ENCODE measurements at regions not wholly inside any gene's neighbourhood (a gene's known extent, or its start where the extent isn't known, plus 50 kb on each side); places are given as distances from the start of the nearest gene placed in this dataset.

DNA sequence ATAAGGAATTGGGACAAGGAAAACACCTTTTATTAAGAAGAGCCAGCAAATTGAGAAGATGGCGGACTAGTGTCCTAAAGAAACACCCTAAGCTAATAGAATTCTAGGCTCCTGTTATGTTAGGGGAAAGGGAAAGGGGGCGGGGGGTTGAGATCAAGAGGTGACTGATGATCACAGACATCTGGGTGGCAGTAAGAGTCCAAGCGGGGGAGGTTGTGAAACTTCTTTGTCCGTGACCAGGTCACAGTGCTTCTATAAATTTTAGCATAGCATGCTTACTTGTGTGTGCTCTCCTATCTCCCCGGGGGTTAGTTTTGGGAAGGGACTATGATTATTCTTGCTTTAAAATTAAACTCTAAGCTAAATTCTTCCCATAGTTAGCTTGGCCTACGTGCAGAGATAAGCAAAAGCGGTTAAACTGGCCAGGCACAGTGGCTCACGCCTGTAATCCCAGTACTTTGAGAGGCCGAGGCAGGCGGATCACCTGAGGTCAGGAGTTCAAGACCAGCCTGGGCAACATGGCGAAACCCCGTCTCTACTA is 262.1 kb downstream of the SKIDA1 start:
- Histone ChIP-seq H3K36me3 (ENCODE audit: insufficient read depth, low read depth, low read length) (no peaks in the 10 kb centered on the region), H3K4me3 (ENCODE audit: low read length) (no peak overlapping the region), H3K9me3 (ENCODE audit: insufficient read depth, low read depth, low read length) (no peaks in the 10 kb centered on the region), H3K4me1 (ENCODE audit: insufficient read depth, low read length) (no peaks in the 10 kb centered on the region), H3K27me3 (ENCODE audit: insufficient read depth, low read length) (no peaks in the 10 kb centered on the region), H3K9ac (ENCODE audit: low read depth, low read length) (no peak overlapping the region), H3K27ac (ENCODE audit: low read length) (no peak overlapping the region)

- Histone ChIP-seq H3K4me3 (ENCODE audit: low read length) (no peak overlapping the region), H3K27me3 (ENCODE audit: insufficient read depth, low read length) (no peaks in the 10 kb centered on the region), H3K27ac (ENCODE audit: low read length) (no peak overlapping the region), H3K9ac (ENCODE audit: low read depth, low read length) (no peak overlapping the region), H3K4me1 (ENCODE audit: insufficient read depth, low read length) (no peaks in the 10 kb centered on the region), H3K36me3 (ENCODE audit: insufficient read depth, low read depth, low read length) (no peaks in the 10 kb centered on the region), H3K9me3 (ENCODE audit: insufficient read depth, low read depth, low read length) (no peaks in the 10 kb centered on the region)
These were observed 263.6 kb downstream of the SKIDA1 start for GRCh38 chr10:21261842-21262294.

- no peak overlapping the region for H3K9ac ChIP-seq (ENCODE audit: low read depth, low read length)
- H3K9me3 ChIP-seq (ENCODE audit: insufficient read depth, low read depth, low read length), result no peaks in the 10 kb centered on the region
- no peaks in the 10 kb centered on the region for H3K36me3 ChIP-seq (ENCODE audit: insufficient read depth, low read depth, low read length)
- no peak overlapping the region for H3K4me3 ChIP-seq (ENCODE audit: low read length)
- no peaks in the 10 kb centered on the region for H3K4me1 ChIP-seq (ENCODE audit: insufficient read depth, low read length)
- H3K27me3 ChIP-seq (ENCODE audit: insufficient read depth, low read length), result no peaks in the 10 kb centered on the region
- no peak overlapping the region for H3K27ac ChIP-seq (ENCODE audit: low read length)
These were observed 264.9 kb downstream of the SKIDA1 start for GRCh38 chr10:21260506-21261149.

GRCh38 chr10:21260066-21260465 is 265.4 kb downstream of the SKIDA1 start:
- H3K9ac ChIP-seq (ENCODE audit: low read depth, low read length), result no peak overlapping the region

DNA sequence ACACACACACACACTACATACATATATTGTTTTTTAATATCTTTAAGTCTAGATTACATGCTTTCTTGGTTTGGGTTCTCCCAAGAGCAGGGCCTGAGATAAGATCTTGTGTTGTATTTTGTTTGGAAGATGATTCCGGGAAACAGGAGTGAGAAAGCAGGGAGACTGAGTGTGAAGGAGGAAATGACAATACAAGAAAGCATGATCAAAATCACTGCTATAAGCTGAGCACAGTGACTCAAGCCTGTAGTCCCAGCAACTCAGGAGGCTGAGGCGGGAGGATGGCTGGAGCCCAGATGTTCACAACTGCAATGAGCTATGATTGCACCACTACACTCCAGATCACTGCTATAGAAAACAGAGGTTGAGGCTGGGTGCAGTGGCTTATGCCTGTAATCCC is 267.6 kb downstream of the SKIDA1 start:
- Histone ChIP-seq H3K9me3 (ENCODE audit: insufficient read depth, low read depth, low read length) (no peaks in the 10 kb centered on the region), H3K4me1 (ENCODE audit: insufficient read depth, low read length) (no peaks in the 10 kb centered on the region), H3K9ac (ENCODE audit: low read depth, low read length) (no peak overlapping the region), H3K4me3 (ENCODE audit: low read length) (no peak overlapping the region), H3K36me3 (ENCODE audit: insufficient read depth, low read depth, low read length) (no peaks in the 10 kb centered on the region), H3K27ac (ENCODE audit: low read length) (no peak overlapping the region), H3K27me3 (ENCODE audit: insufficient read depth, low read length) (no peaks in the 10 kb centered on the region)

More at GRCh38 chr10:21260066-21260465, 265.4 kb downstream of the SKIDA1 start:
- no peaks in the 10 kb centered on the region for H3K9me3 ChIP-seq (ENCODE audit: insufficient read depth, low read depth, low read length)
- no peaks in the 10 kb centered on the region for H3K4me1 ChIP-seq (ENCODE audit: insufficient read depth, low read length)
- H3K27me3 ChIP-seq (ENCODE audit: insufficient read depth, low read length), result no peaks in the 10 kb centered on the region
- no peaks in the 10 kb centered on the region for H3K36me3 ChIP-seq (ENCODE audit: insufficient read depth, low read depth, low read length)
- no peak overlapping the region for H3K27ac ChIP-seq (ENCODE audit: low read length)
- no peak overlapping the region for H3K4me3 ChIP-seq (ENCODE audit: low read length)

- H3K9ac ChIP-seq (ENCODE audit: low read depth, low read length), result no peak overlapping the region
- no peaks in the 10 kb centered on the region for H3K27me3 ChIP-seq (ENCODE audit: insufficient read depth, low read length)
- H3K4me3 ChIP-seq (ENCODE audit: low read length), result no peak overlapping the region
- no peaks in the 10 kb centered on the region for H3K36me3 ChIP-seq (ENCODE audit: insufficient read depth, low read depth, low read length)
- no peaks in the 10 kb centered on the region for H3K9me3 ChIP-seq (ENCODE audit: insufficient read depth, low read depth, low read length)
- H3K27ac ChIP-seq (ENCODE audit: low read length), result no peak overlapping the region
- H3K4me1 ChIP-seq (ENCODE audit: insufficient read depth, low read length), result no peaks in the 10 kb centered on the region
These were observed 268.3 kb downstream of the SKIDA1 start for GRCh38 chr10:21257191-21257590.

GRCh38 chr10:21249435-21249834 is 276.0 kb downstream of the SKIDA1 start:
- no peaks in the 10 kb centered on the region for H3K4me1 ChIP-seq (ENCODE audit: insufficient read depth, low read length)
- H3K9me3 ChIP-seq (ENCODE audit: insufficient read depth, low read depth, low read length), result no peaks in the 10 kb centered on the region
- H3K27ac ChIP-seq (ENCODE audit: low read length), result no peak overlapping the region
- no peaks in the 10 kb centered on the region for H3K36me3 ChIP-seq (ENCODE audit: insufficient read depth, low read depth, low read length)
- no peak overlapping the region for H3K9ac ChIP-seq (ENCODE audit: low read depth, low read length)
- H3K27me3 ChIP-seq (ENCODE audit: insufficient read depth, low read length), result no peaks in the 10 kb centered on the region
- no peak overlapping the region for H3K4me3 ChIP-seq (ENCODE audit: low read length)

DNA sequence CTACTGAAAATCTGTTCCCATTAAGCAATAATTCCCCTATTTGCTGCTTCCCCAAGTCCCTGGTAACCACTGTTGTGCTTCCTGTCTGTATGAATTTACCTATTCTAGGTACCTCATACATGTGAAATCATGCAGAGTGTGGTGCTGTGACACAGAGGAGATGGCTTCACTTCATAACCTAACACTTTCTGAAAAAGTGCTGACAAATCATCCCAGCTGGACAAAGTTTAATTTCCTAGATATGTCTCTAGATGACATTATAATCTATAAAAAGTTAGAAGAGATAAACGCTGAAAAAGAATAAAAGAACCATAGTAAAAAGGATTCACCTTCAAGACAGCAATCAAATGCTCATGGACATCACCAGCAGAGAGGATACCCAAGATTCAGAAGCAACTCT is 277.9 kb downstream of the SKIDA1 start:
- Histone ChIP-seq H3K27me3 (ENCODE audit: insufficient read depth, low read length) (no peaks in the 10 kb centered on the region), H3K4me1 (ENCODE audit: insufficient read depth, low read length) (no peaks in the 10 kb centered on the region), H3K27ac (ENCODE audit: low read length) (no peak overlapping the region), H3K9me3 (ENCODE audit: insufficient read depth, low read depth, low read length) (no peaks in the 10 kb centered on the region), H3K9ac (ENCODE audit: low read depth, low read length) (no peak overlapping the region), H3K36me3 (ENCODE audit: insufficient read depth, low read depth, low read length) (no peaks in the 10 kb centered on the region), H3K4me3 (ENCODE audit: low read length) (no peak overlapping the region)

- no peak overlapping the region for H3K9ac ChIP-seq (ENCODE audit: low read depth, low read length)
- no peaks in the 10 kb centered on the region for H3K4me1 ChIP-seq (ENCODE audit: insufficient read depth, low read length)
These were observed 279.3 kb downstream of the SKIDA1 start for GRCh38 chr10:21246178-21246577.

GRCh38 chr10:21243748-21244257 is 281.7 kb downstream of the SKIDA1 start:
- H3K9ac ChIP-seq (ENCODE audit: low read depth, low read length), result no peak overlapping the region
- H3K27me3 ChIP-seq (ENCODE audit: insufficient read depth, low read length), result no peaks in the 10 kb centered on the region
- H3K4me3 ChIP-seq (ENCODE audit: low read length), result no peak overlapping the region
- H3K27ac ChIP-seq (ENCODE audit: low read length), result no peak overlapping the region
- no peaks in the 10 kb centered on the region for H3K4me1 ChIP-seq (ENCODE audit: insufficient read depth, low read length)
- no peaks in the 10 kb centered on the region for H3K36me3 ChIP-seq (ENCODE audit: insufficient read depth, low read depth, low read length)
- H3K9me3 ChIP-seq (ENCODE audit: insufficient read depth, low read depth, low read length), result no peaks in the 10 kb centered on the region

More at GRCh38 chr10:21246178-21246577, 279.3 kb downstream of the SKIDA1 start:
- no peak overlapping the region for H3K4me3 ChIP-seq (ENCODE audit: low read length)
- H3K36me3 ChIP-seq (ENCODE audit: insufficient read depth, low read depth, low read length), result no peaks in the 10 kb centered on the region
- H3K27me3 ChIP-seq (ENCODE audit: insufficient read depth, low read length), result no peaks in the 10 kb centered on the region
- no peak overlapping the region for H3K27ac ChIP-seq (ENCODE audit: low read length)
- H3K9me3 ChIP-seq (ENCODE audit: insufficient read depth, low read depth, low read length), result no peaks in the 10 kb centered on the region

- no peaks in the 10 kb centered on the region for H3K36me3 ChIP-seq (ENCODE audit: insufficient read depth, low read depth, low read length)
- no peaks in the 10 kb centered on the region for H3K4me1 ChIP-seq (ENCODE audit: insufficient read depth, low read length)
- H3K9me3 ChIP-seq (ENCODE audit: insufficient read depth, low read depth, low read length), result no peaks in the 10 kb centered on the region
- H3K4me3 ChIP-seq (ENCODE audit: low read length), result no peak overlapping the region
- no peaks in the 10 kb centered on the region for H3K27me3 ChIP-seq (ENCODE audit: insufficient read depth, low read length)
- H3K9ac ChIP-seq (ENCODE audit: low read depth, low read length), result no peak overlapping the region
- no peak overlapping the region for H3K27ac ChIP-seq (ENCODE audit: low read length)
These were observed 282.6 kb downstream of the SKIDA1 start for GRCh38 chr10:21242915-21243314.

DNA sequence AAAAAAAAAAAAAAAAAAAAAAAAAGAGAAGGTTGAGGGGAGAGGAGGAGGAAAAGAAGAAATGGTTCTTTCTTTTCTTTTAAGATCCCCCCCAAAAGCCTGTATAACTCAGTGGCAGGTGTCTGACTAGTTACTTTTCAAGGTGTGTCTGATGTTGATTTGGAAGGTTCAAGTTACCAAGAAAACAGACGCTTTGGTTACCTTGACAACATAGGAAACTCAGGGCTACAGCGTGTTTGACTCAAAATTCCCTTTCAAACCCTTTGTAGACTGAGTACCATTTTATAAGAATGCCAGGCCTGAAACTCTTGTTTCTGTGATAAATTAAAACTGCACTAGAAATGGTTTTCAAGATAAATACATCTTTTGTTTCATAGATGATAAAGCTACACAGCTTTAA is 286.8 kb downstream of the SKIDA1 start:
- no peak overlapping the region for H3K27ac ChIP-seq (ENCODE audit: low read length)
- 0 out of 2 replicates have a peak, but pooled peaks cover 5% of the 10 kb centered on the region for H3K9me3 ChIP-seq (ENCODE audit: insufficient read depth, low read depth, low read length)
- no peaks in the 10 kb centered on the region for H3K27me3 ChIP-seq (ENCODE audit: insufficient read depth, low read length)
- H3K4me3 ChIP-seq (ENCODE audit: low read length), result no peak overlapping the region
- no peak overlapping the region for H3K9ac ChIP-seq (ENCODE audit: low read depth, low read length)
- no peaks in the 10 kb centered on the region for H3K36me3 ChIP-seq (ENCODE audit: insufficient read depth, low read depth, low read length)
- no peaks in the 10 kb centered on the region for H3K4me1 ChIP-seq (ENCODE audit: insufficient read depth, low read length)

Measured in iPS-20b (cell line).